ENCODE measurements at regions not wholly inside any gene's neighbourhood (a gene's known extent, or its start where the extent isn't known, plus 50 kb on each side); places are given as distances from the start of the nearest gene placed in this dataset.

- ATAC-seq (replicated peaks in 6 of 8): no peak
- H3K27ac ChIP-seq: no peak overlapping the region
- in situ Hi-C loops (cut with MboI; ENCODE audit: low pct_unique_long_range_greater_than_20kb in 2 of 9, low sequenced_read_pairs in 9 of 9, unreplicated experiment in 9 of 9): no loop called here
- H3K4me3 ChIP-seq: no peak overlapping the region
- no peaks in the 10 kb centered on the region for H3K4me1 ChIP-seq (replicated peaks in 1 of 2)
- 7 to 87% (median 79%) methylated on average over 2 to 4 of the region's 4 CpGs for WGBS, 10 experiments
Measured at GRCh38 chr1:88150330-88150729, 533.7 kb upstream of the PKN2 start.

- in situ Hi-C loops (cut with MboI; ENCODE audit: low pct_unique_long_range_greater_than_20kb in 2 of 9, low sequenced_read_pairs in 9 of 9, unreplicated experiment in 9 of 9): no loop called here
- H3K4me1 ChIP-seq (replicated peaks in 1 of 2): no peaks in the 10 kb centered on the region
- WGBS, 10 experiments: 42 to 79% (median 60%) methylated on average over 2 to 3 of the region's 3 CpGs
- H3K27ac ChIP-seq: no peak overlapping the region
- no peak overlapping the region for H3K4me3 ChIP-seq
- no peak for ATAC-seq (replicated peaks in 6 of 8)
Measured at GRCh38 chr1:88163187-88163586, 520.9 kb upstream of the PKN2 start.

GRCh38 chr1:88168126-88168525 lies 515.9 kb upstream of the PKN2 start:
- Histone ChIP-seq H3K4me1 (replicated peaks in 1 of 2) (no peaks in the 10 kb centered on the region), H3K4me3 (no peak overlapping the region), H3K27ac (no peak overlapping the region)
- ATAC-seq (replicated peaks in 6 of 8): no peak
- in situ Hi-C loops (cut with MboI; ENCODE audit: low pct_unique_long_range_greater_than_20kb in 2 of 9, low sequenced_read_pairs in 9 of 9, unreplicated experiment in 9 of 9): no loop called here

DNA sequence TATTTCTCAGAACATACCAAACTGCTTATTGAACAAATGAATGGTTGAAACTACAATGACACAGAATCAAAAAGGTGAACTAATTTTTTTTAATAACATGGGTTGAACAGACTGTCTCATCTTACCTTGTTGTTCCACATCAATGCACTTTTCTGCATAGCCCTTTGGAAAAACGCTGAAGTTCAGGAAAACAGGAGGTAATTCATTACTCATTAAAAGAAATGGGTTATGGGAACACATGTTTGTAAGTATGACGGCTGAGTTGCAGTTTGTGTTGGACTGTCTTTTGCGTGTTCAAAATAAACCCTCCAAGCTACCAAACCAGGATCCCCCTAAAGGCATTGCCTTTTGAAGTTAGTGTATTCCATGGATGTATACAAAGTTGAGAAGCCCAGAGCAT lies 514.9 kb upstream of the PKN2 start:
- WGBS, 10 experiments: 40 to 95% (median 83%) methylated on average over 1 to 3 of the region's 3 CpGs; no CpG with 5 or more reads in 1 of the 10 experiments
- H3K4me3 ChIP-seq: no peak overlapping the region
- H3K27ac ChIP-seq: no peak overlapping the region
- in situ Hi-C loops (cut with MboI; ENCODE audit: low pct_unique_long_range_greater_than_20kb in 2 of 9, low sequenced_read_pairs in 9 of 9, unreplicated experiment in 9 of 9): no loop called here
- no peak for ATAC-seq (replicated peaks in 6 of 8)
- H3K4me1 ChIP-seq (replicated peaks in 1 of 2): no peaks in the 10 kb centered on the region

DNA sequence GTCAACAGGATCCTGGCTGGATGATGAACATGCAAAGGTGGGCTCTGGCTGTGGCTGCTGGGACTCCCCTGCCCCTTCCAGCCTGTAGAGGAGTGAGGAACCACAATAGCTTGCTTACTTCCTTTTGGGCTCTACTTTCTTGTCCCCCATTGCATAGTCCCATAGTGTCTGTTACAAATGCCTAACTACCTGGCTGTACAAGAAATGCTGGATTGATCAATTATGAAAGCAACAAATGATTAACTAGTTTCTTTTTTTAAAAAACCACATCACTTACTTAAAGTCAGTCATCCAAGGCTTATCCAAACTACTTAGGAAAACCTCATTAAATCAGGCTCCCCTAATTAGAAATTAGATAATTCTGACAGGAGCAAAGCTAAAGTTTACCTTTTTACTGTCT lies 514.1 kb upstream of the PKN2 start:
- in situ Hi-C loops (cut with MboI; ENCODE audit: low pct_unique_long_range_greater_than_20kb in 2 of 9, low sequenced_read_pairs in 9 of 9, unreplicated experiment in 9 of 9): no loop called here
- H3K4me1 ChIP-seq (replicated peaks in 1 of 2): no peaks in the 10 kb centered on the region
- no peak for ATAC-seq (replicated peaks in 6 of 8)
- H3K27ac ChIP-seq: no peak overlapping the region
- H3K4me3 ChIP-seq: no peak overlapping the region

- H3K4me3 ChIP-seq: no peak overlapping the region
- no peak overlapping the region for H3K27ac ChIP-seq
- no peak for ATAC-seq (replicated peaks in 6 of 8)
- H3K4me1 ChIP-seq (replicated peaks in 1 of 2): peaks cover 0 to 6% of the 10 kb centered on the region in 2 donors
- in situ Hi-C loops (cut with MboI; ENCODE audit: low pct_unique_long_range_greater_than_20kb in 2 of 9, low sequenced_read_pairs in 9 of 9, unreplicated experiment in 9 of 9): loop anchor here in 2 of 9 experiments (25.0 kb wide), 2 partner anchors 362 to 412 kb away; no protein-coding TSS in a partner anchor
- WGBS, 10 experiments: 70 to 96% (median 89%) methylated on average over 1 to 3 of the region's 3 CpGs
Measured at GRCh38 chr1:88175120-88175630, 508.9 kb upstream of the PKN2 start.

DNA sequence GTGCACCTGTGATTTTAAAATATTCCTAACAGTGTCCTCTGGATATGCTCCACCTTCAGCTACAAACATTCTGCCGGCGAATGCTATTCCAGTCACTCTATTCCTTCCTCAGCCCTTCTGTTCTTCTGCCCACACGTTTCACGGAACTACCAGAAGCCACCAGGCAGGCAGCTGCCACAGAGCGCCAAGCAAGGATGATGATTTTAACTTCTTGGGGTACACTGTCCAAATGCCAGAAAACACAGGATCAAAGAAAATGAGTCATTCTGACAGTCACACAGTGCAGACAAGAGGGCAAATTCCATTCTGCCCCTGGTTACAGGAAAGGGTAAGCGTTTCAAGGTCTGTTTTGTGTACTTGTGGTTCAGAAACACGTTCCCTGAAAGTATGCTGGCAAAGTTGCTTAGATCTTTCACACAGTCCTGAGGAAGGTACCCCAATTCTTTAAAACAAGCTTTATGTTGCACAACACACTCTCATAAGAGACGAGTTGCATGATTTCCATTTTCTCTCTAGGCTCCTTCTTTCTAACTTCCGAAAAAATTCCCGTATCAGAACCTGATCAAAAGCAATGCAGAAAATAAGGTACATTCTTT lies 508.3 kb upstream of the PKN2 start:
- peak in 1 of 8 experiments; percentile 16 for ATAC-seq (replicated peaks in 6 of 8)
- WGBS, 10 experiments: 50 to 100% (median 75%) methylated on average over 2 to 10 of the region's 10 CpGs; no CpG with 5 or more reads in 1 of the 10 experiments
- Histone ChIP-seq H3K27ac (no peak overlapping the region), H3K4me3 (no peak overlapping the region), H3K4me1 (replicated peaks in 1 of 2) (peaks cover 0 to 11% of the 10 kb centered on the region in 2 donors)
- in situ Hi-C loops (cut with MboI; ENCODE audit: low pct_unique_long_range_greater_than_20kb in 2 of 9, low sequenced_read_pairs in 9 of 9, unreplicated experiment in 9 of 9): loop anchor here in 2 of 9 experiments (25.0 kb wide), 2 partner anchors 362 to 412 kb away; no protein-coding TSS in a partner anchor

GRCh38 chr1:88179943-88180342 lies 504.1 kb upstream of the PKN2 start:
- in situ Hi-C loops (cut with MboI; ENCODE audit: low pct_unique_long_range_greater_than_20kb in 2 of 9, low sequenced_read_pairs in 9 of 9, unreplicated experiment in 9 of 9): loop anchor here in 3 of 9 experiments (10.0 to 25.0 kb wide), 3 partner anchors 115 to 407 kb away; no protein-coding TSS in a partner anchor
- no peak overlapping the region for H3K4me3 ChIP-seq
- ATAC-seq (replicated peaks in 6 of 8): peak in 3 of 8 experiments; percentile 16 to 27 (median 23)
- 35 to 80% (median 73%) methylated on average over 1 to 5 of the region's 5 CpGs for WGBS, 10 experiments
- H3K4me1 ChIP-seq (replicated peaks in 1 of 2): peaks cover 0 to 37% of the 10 kb centered on the region in 2 donors
- H3K27ac ChIP-seq: no peak overlapping the region

- in situ Hi-C loops (cut with MboI; ENCODE audit: low pct_unique_long_range_greater_than_20kb in 2 of 9, low sequenced_read_pairs in 9 of 9, unreplicated experiment in 9 of 9): loop anchor here in 3 of 9 experiments (10.0 to 25.0 kb wide), 3 partner anchors 114 to 407 kb away; no protein-coding TSS in a partner anchor
- Histone ChIP-seq H3K4me3 (no peak overlapping the region), H3K27ac (no peak overlapping the region), H3K4me1 (replicated peaks in 1 of 2) (peaks cover 0 to 40% of the 10 kb centered on the region in 2 donors)
- WGBS, 10 experiments: 21 to 57% (median 39%) methylated on average over 2 to 8 of the region's 8 CpGs; no CpG with 5 or more reads in 1 of the 10 experiments
- peak; percentile 97 to 100 (median 100) for ATAC-seq (replicated peaks in 6 of 8)
Measured at GRCh38 chr1:88180449-88181108, 503.5 kb upstream of the PKN2 start.

DNA sequence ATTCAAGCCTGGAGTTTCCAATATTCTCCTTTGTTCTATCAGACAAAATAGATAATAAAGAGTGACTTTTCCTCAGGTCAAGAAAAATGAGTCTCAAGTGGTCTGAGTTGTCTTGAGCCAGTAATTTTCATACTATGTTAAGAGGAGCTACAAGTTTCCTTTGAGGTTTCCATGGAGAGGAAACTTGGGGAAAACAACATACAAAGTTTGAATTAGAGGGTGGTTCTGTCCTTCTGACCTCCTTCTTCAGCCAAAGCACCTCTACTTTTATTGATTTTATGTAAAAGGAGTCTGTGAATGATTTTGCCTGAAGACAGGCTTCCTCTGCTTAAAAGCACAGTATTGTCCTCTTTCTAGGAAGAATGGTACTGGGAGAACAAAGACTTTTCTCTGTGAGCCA lies 497.2 kb upstream of the PKN2 start:
- Histone ChIP-seq H3K4me3 (no peak overlapping the region), H3K27ac (no peak overlapping the region), H3K4me1 (replicated peaks in 1 of 2) (peaks cover 0 to 21% of the 10 kb centered on the region in 2 donors)
- peak in 1 of 8 experiments; percentile 25 for ATAC-seq (replicated peaks in 6 of 8)
- in situ Hi-C loops (cut with MboI; ENCODE audit: low pct_unique_long_range_greater_than_20kb in 2 of 9, low sequenced_read_pairs in 9 of 9, unreplicated experiment in 9 of 9): loop anchor here in 3 of 9 experiments (10.0 to 25.0 kb wide), 3 partner anchors 108 to 400 kb away; no protein-coding TSS in a partner anchor

DNA sequence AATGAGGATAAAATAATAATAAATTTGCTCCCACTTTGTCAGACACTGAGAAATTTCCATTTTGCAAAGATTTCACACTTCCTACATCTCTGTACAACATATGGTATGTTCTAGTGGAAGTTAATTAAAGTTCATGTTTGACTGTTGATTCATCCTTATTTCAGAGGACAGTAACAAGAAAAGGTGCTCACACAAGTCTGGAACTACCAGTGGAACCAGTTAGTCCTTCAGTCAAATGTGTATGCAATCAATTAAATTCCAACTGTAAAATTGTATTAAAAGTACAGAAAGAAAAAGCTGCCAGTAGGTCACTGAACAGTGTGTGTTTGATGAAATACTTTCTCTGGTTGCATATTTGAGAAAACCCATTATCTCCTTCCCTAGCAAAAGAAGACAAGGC lies 496.0 kb upstream of the PKN2 start:
- Histone ChIP-seq H3K4me1 (replicated peaks in 1 of 2) (peaks cover 0 to 13% of the 10 kb centered on the region in 2 donors), H3K4me3 (no peak overlapping the region), H3K27ac (no peak overlapping the region)
- in situ Hi-C loops (cut with MboI; ENCODE audit: low pct_unique_long_range_greater_than_20kb in 2 of 9, low sequenced_read_pairs in 9 of 9, unreplicated experiment in 9 of 9): loop anchor here in 3 of 9 experiments (10.0 to 25.0 kb wide), 3 partner anchors 107 to 399 kb away; no protein-coding TSS in a partner anchor
- no peak for ATAC-seq (replicated peaks in 6 of 8)

- ATAC-seq (replicated peaks in 6 of 8): no peak
- Histone ChIP-seq H3K4me3 (no peak overlapping the region), H3K4me1 (replicated peaks in 1 of 2) (peaks cover 0 to 7% of the 10 kb centered on the region in 2 donors), H3K27ac (no peak overlapping the region)
- in situ Hi-C loops (cut with MboI; ENCODE audit: low pct_unique_long_range_greater_than_20kb in 2 of 9, low sequenced_read_pairs in 9 of 9, unreplicated experiment in 9 of 9): loop anchor here in 3 of 9 experiments (10.0 to 25.0 kb wide), 3 partner anchors 105 to 398 kb away; no protein-coding TSS in a partner anchor
- 34 to 100% (median 87%) methylated on average over 1 to 2 of the region's 2 CpGs for WGBS, 10 experiments
Measured at GRCh38 chr1:88189525-88189924, 494.5 kb upstream of the PKN2 start.

GRCh38 chr1:88191917-88192316 lies 492.2 kb upstream of the PKN2 start:
- in situ Hi-C loops (cut with MboI; ENCODE audit: low pct_unique_long_range_greater_than_20kb in 2 of 9, low sequenced_read_pairs in 9 of 9, unreplicated experiment in 9 of 9): loop anchor here in 2 of 9 experiments (25.0 kb wide), 2 partner anchors 345 to 395 kb away; no protein-coding TSS in a partner anchor
- Histone ChIP-seq H3K4me1 (replicated peaks in 1 of 2) (no peaks in the 10 kb centered on the region), H3K27ac (no peak overlapping the region), H3K4me3 (no peak overlapping the region)
- ATAC-seq (replicated peaks in 6 of 8): no peak
- 71 to 100% (median 100%) methylated on average over 1 to 2 of the region's 2 CpGs; no CpG with 5 or more reads in 1 of the 10 experiments for WGBS, 10 experiments
